RKO (cell line): ENCODE measurements at regions not wholly inside any gene's neighbourhood (a gene's known extent, or its start where the extent isn't known, plus 50 kb on each side); places are given as distances from the start of the nearest gene placed in this dataset.

Source experiments
- DNase-seq: peaks from one replicate; pipeline ENCODE4 v3.0.0-alpha.2; 2016; ENCODE audit warnings: low spot score

DNA sequence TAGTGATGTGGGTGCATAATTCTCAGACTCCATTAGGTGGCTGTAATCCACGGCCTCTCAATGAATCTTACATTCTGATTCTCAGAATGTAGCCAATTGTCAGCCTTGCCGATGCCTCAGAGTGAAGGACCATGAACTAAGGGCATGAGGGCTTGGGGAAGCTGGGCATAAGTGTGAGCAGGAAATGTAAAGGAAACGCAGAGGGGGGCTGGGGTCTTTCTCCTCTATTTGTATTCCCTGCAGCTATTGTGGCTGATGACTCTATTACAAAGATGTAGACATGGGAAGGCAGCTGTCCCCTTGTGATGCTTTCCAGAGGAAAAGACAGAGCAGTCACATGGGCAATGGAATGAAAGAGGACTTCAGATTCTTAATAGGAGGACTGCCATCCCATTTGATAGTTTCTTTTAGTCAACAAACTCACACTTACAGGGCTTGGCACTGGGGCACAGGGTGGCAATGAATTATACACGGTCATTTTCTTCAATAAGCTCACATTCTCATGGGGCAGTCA, 353.2 kb upstream of the PKDCC start:
- DNase-seq: no peak

DNA sequence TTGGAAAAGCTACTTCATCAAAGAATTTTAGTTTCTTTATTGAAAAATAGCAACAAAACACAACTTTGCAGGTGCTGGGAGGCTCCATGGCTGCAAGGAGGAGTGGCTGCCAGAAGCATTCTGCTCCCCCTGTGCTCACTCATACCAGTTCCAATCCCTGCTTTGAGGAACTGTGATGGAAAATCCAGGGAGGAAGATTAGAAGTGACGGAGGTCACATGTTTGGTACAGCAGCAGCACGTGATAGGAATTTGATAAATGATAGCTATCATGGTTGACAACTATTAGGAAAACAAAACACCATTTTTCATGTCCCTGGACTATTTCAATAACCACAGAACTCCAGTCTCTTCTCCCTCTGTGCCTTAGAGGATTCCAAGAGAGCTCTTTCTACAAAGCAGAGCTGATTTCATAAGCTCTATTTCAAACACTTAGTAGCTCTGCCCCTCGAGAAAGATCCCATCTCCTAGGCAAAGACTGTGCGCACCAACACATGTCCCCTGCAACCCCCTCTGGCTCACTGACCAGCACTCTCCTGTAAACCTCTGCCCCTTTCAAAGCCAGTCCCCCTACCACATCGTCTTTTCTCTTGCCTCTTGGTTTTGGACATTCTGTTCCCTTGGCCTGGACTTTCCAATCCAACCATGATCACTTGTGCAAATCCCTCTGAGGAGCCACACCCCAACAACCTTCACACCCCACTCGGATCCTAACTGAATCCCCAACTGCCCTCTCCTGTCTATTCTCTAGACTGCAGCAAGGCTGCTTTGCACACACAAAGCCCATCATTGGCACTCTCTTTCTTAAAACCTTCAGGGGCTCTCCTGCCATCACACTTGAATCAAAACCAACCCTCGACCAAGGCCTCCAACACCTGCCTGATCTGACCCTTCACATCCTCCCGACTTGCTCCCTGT, 352.4 kb upstream of the PKDCC start:
- DNase-seq: no peak

DNA sequence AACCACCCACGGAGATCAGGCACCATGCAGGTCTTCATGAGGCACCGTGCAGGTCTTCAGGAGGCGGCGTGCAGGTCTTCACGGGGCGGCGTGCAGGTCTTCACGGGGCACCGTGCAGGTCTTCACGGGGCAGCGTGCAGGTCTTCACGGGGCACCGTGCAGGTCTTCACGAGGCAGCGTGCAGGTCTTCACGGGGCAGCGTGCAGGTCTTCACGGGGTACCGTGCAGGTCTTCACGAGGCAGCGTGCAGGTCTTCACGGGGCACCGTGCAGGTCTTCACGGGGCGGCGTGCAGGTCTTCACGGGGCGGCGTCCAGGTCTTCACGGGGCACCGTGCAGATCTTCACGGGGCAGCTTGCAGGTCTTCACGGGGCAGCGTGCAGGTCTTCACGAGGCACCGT, 350.4 kb upstream of the PKDCC start:
- no peak for DNase-seq

DNA sequence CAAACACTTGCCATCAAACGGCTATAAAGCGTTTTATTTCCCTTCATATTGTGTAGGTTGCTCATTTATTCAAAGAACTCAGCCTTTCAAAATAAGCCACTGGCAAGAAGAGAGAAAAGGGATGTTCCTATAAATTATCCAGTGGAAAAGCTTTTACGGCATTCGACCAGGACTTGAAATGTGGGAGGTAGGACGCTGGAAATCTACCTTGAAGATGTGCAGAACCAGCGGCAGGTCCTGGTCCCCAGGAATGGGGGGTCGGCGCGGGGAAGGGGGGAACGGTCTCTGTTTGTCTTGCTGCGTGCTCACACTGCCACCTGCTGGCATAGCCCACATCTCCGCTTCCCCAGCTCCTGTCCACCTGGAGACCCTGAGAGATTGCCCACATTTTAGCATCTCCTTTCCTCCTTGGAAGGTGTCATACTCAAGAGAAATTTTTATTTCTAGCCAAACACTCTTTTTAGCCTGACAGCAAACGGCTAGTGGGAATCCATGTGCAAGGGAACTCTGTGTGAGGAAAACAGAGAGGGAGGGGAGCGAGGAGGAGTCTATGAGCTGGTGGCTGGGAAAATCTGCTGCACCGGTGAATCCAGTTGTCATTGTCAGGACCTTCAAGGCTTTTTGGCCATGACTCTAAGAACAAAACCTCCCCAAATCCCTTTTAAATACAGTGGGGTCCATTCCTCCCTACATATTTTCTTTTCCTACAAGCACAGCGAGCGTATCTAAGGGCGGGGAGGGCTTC, 349.0 kb upstream of the PKDCC start:
- DNase-seq: no peak

DNA sequence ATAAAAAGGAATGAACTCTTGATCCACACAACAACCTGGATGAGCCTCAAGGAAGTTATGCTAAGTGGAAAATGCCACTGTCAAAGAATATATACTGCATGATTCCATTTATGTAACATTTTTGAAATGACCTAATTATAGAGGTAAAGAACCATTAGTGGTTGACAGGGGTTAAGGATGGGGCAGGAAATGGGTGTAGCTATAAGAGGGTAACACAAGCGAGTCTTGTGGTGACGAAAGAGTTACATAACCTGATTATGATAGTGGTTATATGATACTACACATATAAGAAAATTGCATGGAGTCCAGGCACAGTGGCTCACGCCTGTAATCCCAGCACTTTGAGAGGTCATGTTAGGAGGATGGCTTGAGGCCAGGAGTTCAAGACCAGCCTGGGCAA, 346.6 kb upstream of the PKDCC start:
- DNase-seq: no peak

DNA sequence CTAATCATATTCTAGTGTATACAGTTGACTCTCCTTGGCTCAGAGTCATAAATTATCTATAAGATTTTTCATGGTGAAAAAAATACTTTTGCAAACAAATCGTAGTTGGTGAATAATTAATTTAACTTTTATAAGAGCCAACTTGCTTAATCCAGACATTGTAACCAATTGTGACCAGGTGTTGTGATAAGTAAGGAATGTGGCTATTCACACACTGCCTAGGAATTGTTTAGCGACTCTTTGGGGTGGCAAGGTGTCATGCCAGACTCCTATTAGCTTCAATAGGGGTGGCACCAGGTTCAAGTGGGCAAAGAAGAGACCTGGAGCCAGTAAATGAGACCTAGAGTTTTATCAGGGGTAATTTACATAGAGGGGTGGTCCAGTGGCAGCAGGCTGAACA, 344.7 kb upstream of the PKDCC start:
- DNase-seq: no peak

DNA sequence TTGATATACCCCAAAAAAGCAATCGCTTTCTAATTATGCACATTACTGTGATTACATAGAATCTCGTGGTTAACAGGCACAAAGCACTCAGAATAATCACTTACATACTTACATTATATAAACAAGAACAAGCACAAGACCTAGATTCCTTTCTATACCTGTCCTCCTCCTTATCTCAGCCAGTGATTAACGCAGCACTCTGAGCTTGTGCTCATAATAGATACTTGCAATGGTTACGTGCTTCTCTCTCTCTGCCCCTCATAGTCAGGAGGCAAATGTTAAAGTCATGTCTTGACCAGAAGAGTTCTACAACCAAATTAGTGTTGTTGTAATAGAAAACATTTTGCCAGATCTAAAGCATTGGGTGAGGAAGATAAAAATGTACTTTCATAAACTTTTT, 342.2 kb upstream of the PKDCC start:
- DNase-seq: no peak

DNA sequence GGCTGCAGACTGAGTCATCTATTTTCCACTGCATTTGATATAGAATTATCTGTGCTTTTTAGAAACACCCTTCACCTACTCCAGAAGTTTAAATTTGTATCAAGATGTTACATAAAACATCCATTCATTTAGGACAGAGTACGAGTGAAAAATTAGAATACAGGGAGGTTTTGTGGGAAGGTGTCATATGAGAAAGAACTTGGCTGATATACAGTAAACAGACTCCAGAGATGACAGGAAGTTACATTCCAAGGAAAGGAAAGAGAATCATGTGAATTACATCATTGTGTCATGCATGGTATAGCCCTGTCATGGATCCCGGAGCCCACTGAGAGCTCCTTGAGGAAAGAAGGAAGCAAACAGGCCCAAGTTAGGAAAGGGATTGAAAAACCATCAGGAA, 341.5 kb upstream of the PKDCC start:
- DNase-seq: no peak

DNA sequence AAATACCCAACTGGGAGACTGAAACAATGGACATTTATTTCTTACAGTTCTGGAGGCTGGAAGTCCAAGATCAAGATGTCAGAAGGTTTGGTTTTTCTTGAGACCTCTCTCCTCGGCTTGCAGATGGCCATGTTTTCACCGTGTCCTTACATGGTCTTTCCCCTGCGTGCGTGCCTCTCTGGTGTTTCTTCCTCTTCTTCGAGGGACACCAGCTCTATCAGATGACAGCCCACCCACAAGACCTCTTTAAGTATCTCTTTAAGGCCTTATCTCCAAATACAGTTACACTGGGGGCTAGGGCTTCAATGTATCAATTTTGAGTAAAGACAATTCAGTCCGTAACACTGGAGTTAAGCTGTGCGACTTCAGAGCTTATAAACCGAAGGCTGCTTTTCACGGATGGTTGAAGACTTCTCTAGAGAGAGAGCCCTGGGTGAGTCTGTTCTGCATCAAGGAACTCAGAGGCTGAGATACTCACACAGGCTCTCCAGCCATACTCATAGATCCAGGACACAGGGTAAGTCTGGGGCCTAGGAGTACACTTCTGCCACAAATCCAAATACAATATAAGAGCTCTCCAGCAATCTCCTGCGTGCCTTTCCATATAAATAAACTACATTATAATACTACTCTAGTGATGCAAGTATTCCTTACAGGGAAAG, 339.9 kb upstream of the PKDCC start:
- no peak for DNase-seq

DNA sequence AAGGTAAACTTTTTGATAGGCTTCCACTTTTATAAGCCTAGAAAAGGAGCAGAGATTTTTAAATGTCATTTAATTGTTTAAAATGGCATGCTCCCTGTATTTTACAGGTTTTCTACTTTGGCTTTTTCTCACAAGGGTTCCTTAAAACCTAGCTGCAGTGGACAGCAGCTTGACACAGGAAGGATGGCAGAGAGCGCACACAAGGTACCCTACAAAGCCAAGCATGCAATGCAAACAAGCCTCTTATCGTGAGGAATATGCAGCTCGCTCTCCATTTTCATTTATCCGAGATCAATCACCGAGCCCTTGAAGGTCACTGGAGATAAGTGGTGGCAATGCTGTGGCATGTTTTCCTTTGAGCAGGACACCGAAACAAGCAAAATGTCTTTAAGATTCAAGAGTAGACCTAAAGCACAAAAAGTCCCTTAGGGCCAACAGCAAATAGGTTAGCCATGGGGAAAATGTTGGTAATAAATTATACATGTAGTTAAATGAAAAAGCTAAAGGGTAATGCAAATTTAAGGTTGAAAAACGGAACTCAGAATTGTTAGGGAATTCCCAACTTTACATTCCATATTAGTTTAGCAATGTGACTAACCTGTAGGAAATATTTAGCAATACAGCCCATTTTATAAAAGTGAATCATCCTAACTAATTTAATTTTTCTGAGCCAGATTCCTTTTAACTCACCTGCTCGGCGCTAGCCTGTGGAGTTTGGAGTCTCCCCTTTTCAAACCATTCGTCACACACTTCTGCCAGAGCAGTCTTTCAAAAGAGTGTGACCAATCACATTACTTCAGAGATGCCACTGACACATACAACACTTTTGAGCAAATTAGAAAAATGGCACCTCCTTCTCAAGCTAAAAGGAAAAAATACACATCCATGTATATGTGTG, 337.9 kb upstream of the PKDCC start:
- no peak for DNase-seq

DNA sequence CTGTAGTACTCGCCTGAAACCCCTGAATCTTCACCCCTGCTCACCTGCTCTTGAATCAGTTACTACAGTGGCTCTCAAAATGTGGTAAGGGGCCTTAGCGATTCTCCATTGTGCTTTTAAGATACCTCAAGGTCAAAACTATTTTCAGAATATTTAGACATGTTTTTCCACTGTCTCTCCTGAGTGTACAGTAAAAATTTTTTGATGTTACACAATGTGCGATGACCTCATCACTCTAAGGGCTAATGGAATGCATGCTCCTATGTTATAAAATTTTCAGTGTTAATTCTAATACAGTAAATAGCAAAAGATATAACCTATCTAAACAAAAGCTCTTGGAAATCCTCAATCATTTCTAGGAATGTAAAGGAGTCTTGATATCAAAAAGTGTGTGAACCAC, 336.9 kb upstream of the PKDCC start:
- DNase-seq: no peak

DNA sequence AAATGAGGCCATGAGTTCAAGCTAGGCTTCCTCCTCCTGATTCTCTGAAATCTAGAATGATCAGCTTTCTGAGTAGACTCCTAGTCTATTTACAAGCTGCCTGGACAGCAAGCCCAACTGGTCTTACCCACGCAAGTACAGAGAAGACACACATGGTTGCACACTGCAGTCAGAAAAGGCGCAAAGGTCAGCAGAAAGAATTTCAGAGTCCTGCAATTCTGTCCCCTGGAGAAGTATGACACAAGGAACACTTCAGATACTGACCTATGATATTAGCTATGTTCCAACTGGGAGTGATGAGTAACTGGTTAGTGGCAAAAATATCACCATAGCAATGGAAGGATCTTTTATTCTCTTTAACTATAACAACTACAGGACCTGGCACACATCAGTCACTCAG, 336.1 kb upstream of the PKDCC start:
- DNase-seq: no peak

DNA sequence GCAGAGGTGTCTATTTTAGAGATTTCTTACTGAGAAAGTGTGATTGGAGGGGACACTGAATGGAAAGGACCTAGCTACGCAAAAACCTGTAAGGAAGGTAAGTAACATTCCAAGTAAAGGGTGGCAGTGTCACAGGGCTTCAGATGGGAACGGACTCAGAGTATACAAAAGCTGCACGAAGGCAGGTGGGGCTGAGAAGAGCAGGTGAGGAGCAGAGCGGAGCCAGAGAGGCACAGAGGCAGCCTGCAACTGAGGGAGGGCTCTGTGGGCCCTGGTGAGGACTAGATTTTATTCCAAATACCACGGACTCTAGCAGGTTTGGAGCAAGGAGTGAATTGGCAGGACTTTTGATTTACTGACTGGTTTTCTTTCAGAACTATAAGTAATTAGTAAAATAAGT, 331.3 kb upstream of the PKDCC start:
- no peak for DNase-seq

DNA sequence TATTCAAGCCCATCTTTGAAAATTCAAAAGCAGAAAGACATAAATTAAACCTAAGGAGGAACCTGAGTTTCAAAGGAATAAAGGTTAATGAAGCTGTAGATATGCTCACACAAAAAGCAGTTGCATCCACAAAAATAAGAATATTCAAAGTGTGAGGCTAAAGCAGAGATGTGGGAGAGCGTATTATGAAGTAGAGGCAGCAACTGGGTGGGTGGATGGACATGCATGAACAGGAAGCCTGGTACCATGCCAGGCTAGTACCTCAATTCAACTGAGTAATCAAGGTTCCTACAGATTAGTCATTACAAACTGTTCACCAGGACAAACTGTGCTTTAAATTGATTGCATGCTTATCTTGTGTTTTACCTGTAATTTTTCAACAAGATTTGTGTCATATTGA, 330.0 kb upstream of the PKDCC start:
- DNase-seq: no peak

DNA sequence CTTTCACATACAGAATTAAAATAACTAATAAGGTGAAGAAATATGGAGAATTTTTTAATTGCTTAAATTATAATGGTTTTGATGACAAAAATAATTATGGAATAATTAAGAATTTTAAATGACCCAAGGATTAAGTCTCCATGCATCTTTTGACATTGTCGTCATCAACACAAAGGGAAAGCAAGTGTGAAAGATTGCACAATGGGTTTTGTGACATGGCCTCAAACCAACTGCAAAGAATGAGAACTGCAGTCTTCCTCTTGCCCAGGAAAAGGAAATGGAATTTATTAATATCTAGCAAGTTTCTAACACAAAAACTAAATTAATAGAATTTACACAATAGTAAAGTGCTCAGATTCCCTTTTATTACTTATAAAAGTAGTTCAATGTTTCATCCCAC, 329.1 kb upstream of the PKDCC start:
- no peak for DNase-seq

DNA sequence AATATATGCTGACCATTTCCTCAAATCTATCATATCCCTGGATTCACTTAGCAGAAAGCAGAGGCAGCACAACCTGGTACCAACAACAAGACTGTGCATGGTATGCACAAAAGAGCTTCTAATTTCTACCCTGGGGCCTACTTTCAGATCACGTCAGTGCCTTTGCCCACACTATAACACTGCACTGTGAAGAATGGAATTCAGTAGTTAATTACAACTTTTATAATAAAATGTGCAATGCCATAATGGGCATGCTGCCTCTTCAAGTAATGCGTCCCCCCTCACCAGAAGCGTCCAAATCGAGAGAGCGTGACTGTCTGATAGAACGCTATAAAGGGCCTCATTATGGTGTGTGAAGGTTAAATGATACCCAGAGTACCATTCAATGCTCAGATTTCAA, 328.1 kb upstream of the PKDCC start:
- DNase-seq: no peak

DNA sequence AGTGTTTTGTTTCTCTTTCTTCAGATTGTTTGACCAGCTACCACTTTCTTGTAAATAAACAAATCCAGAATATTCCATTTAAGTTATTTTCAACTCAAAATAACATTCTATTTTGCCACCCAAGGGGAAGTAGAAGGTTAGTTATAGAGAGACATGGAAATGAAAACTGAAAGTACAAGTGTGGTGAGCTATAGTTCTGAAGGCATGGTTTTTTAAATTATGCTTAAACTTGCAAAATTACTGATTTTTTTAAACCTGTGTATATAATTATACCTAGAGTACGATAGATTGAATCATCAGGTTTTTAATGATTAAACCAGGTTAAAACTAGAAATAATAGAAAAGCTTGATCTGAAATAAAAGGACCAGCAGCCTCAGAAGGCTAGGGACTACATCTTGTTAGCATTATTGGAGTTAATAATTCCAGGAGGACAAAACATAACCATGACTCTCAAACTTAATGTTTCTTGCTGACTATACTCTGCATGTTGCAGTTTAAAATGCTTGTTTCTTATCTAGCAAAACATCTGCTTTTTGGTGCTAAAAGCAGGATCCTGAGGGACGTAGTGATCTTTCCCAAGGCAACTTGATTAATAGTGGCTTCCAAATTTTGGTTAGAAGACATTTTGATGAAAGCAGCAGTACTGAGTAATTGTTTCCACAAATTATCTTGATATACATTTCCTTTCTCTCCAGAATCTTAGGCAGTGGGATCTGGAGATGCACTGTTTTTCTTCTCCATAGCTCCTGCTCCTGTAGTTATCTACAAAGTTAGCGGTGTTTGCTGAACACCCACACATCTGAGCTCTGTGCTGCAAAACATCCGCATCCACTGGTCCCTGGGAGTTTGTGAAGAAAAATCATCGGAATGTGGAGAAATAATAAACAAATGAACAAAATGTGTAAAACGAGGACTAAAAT, 327.2 kb upstream of the PKDCC start:
- DNase-seq: no peak

DNA sequence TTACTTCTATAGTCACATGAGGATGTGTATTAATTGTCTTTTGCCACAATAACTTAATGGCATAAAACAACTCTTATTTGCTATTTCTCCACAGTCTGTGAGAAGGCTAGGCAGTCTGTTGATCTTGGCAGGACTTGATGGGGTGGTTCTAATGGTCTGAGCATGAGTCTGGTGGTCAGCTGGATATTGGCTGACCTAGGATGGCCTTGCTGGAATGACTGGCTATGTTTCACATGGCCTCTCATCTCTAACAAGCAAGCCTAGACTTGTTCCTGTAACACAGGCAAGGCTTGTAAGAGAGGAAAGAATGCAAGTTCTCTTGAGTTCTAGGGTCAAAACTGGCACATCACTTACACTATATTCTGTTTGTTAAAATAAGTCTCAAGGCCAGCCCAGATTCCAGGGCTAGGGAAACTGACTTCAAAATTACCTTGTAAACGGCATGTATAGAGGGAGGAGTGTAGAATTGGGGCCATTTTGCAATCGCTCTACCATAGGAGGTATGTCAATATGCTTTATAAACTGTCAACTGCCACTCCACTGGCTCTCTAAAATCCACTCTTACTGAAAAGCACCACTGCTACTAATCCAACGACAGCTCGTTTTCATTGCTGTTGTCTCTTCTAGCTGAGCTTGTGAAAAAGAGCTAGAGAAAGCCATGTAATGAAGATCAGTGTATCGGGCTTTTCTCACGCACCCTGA, 325.0 kb upstream of the PKDCC start:
- DNase-seq: no peak

DNA sequence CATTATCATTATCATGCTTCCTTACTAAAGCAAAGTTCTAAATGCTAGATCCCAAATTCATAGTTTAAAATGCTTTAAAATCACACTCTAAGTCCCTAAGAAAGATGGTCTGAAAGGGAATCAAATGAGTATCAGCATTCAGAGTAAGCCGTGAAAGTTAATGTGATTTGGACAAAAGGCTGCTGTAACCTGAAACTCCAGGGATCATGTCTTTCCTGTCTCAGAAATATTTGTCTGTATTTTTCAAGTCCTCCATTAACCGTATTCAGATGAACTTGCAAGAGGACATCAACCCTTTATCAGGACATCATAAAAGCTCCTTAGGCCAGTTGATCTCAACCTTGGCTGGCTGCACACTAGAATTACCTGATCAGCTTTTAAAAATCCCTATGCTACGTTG, 324.3 kb upstream of the PKDCC start:
- no peak for DNase-seq

DNA sequence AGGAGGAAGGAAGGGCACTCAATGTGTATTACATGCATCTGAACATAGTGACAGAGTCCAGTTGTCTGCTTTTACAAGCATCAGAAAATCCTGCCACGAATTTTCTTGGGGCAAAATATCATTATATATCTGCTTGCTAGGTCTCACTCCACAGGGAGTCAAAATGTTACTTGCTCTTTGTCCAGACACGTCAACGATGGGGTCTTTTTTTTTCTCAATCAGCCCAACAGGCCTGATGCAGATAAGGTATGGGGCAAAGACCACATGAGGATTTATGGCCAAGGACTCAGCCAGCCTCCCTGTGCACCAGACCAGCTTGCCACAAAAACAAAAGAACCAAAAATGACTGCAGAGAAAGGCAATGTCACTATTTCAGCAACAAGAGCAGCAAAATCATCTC, 323.4 kb upstream of the PKDCC start:
- DNase-seq: no peak
